GM21786 (cell line): ENCODE measurements at regions not wholly inside any gene's neighbourhood (a gene's known extent, or its start where the extent isn't known, plus 50 kb on each side); places are given as distances from the start of the nearest gene placed in this dataset.

Experiments
- ATAC-seq: cut with Tn5 transposase; IDR thresholded peaks from one replicate; pipeline ENCODE4 v1.9.1; 2021; ENCODE audit not compliant: unreplicated experiment

DNA sequence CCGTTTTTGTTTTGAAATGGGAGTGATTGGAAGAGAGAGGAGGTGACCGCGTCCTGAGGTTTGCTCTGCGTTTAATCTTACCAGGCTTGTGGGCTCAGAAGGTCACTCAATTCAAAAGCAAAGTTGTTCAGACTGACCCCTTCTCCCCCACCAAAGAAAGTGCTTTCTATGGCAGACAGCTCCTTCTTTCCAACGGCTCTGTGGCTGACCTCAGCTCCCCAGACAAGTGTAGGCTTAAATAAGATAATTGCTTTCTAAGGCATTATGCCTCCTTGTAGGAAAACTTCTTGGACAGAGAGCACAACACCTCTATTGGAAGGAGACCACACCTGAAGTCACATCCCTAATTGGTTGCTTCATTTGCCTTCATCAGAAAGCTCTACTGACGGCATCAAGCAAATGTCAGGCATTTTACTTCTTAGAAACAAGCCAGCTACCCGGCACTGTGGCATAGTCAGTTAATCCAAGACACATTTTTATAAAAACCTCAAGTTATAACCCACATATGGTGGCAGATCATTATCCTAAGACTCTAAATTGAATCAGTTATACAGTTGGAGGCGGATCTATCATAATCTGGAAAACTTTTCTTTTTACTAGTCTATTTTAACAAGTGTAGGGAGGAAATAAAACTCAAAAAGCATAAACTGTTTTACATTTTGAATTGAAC, 94.9 kb downstream of the TMEM174 start:
- no peak for ATAC-seq

GRCh38 chr5:73266925-73267765, 94.2 kb downstream of the TMEM174 start:
- ATAC-seq: no peak

DNA sequence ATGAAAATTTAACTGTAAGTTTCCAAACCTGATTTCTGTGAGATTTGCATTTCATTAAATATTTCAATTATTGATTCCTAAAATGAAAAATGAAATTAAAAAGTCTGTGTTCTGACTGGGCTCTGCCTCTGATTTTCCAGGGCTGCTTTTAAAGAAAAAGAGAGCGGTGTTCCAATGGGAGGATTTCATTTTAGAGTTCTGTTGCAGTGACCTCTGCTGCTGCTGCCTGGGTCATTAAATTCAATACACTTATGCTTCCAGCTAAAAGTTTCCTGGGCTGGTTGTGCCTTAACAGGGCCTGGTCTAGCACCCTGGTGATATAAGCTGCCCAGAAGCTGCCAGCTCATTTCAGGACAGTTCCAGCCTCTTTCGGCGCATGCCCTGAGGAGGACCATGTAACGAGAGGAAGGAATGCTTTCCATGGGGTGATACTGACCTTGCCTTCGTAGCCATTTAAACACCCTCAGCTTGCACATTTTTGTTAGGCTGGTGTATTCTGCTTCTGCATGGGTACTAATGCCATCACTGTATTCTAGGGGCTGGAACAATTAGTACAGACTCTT, 93.3 kb downstream of the TMEM174 start:
- ATAC-seq: no peak

GRCh38 chr5:73265641-73266040, 92.6 kb downstream of the TMEM174 start:
- ATAC-seq: no peak

GRCh38 chr5:73264631-73265030, 91.6 kb downstream of the TMEM174 start:
- ATAC-seq: no peak

DNA sequence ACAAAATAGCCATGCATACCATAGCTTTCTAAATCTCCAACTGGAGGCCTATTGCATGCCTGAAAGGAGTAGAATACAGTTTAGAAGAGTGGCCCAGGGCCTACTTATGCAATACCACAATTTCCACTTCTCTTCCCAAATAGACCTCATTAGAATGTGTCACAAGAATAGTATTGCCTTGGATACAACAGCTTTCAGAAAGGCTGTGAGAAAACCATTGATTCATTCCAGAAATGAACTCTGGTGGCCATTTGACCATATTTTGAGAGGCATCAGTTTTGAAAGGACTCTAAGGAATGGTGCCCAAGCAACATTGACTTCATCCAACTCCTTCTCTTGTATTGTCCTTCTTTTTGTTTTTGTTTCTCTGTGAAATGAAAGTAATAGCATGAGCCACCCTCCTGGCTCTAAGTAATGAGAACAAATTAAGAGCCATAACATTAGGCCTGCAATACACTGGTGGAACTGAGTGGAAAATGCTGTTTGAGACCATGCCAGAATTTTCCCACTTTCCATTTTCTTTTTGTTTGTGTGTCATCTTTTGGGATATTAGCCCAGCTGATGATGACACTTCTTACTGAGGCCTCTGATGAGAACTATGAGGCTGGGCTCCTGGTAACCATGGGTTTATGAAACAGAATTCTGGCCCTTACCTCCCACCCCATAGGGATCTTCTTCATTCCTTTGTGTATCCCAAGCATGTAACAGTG, 90.2 kb downstream of the TMEM174 start:
- no peak for ATAC-seq

GRCh38 chr5:73256862-73257261, 83.9 kb downstream of the TMEM174 start:
- ATAC-seq: no peak

- no peak for ATAC-seq
Observed at GRCh38 chr5:73256462-73256861, 83.5 kb downstream of the TMEM174 start.

GRCh38 chr5:73256012-73256411, 83.0 kb downstream of the TMEM174 start:
- no peak for ATAC-seq

DNA sequence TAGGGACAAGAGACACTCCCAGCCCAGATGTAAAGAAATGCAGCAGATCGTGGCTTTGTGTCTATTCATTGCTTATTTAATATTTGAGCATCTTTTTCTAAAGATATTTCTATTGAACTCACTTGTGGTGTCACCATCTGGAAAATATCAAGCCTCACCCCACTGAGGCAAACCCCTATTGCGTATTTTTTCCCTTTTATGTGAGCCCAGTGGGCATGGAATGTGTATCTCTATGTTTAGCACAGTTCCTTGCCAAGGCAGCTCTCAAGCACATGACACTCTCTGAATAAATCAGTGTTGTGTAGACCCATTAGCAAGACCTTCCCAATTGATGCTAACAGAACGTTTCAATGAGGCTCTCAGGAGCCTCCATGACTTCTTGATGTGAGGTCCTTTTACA, 81.6 kb downstream of the TMEM174 start:
- ATAC-seq: no peak

DNA sequence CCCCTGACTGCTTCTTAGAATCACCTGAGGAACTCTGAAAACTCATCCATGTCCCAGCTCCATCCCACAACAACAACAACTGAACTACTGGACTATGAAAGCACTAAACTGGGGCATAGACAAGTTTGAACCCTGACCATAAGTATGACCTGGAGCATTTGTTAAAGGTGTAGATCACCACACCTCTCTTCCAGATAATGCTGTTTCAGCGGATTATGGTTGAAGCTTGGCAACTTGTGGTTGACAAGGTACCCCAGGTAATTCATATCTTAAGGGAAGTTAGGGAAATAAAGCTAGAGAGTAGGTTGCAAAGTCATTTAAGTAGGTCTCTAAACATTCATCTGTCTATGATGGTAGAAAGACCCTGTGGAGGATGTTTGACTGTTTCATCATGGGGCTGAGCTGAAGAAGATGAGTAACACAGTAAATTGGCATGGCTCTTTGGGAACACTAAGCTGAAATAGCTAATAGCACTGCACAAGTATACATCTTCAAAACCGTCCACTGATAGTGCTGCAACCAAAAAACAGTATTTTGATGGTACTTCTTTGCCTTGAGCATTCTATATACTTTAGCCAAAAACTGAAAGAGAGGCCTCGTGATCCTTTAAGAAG, 80.2 kb downstream of the TMEM174 start:
- no peak for ATAC-seq

- no peak for ATAC-seq
Observed at GRCh38 chr5:73250645-73251044, 77.7 kb downstream of the TMEM174 start.

GRCh38 chr5:73242735-73243134, 69.7 kb downstream of the TMEM174 start:
- no peak for ATAC-seq

DNA sequence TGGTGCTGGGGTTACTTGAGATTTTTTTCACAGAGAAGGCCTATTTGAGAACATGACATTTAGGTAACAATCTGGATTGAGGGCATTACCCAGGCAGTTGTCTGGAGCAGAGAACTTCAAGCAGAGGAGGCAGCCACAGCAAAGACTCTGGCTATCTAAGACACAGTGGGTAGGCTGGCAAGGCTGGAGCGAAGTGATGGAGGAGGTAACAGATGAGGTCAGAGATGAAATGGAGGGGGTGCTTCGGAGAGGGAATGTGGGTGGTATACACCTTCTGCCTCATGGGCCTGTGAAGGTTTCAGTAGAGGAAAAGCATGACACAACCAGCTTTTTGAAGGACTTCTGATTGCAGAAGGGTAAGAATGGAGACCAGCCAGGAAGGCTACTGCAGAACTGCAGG, 65.9 kb downstream of the TMEM174 start:
- ATAC-seq: no peak

DNA sequence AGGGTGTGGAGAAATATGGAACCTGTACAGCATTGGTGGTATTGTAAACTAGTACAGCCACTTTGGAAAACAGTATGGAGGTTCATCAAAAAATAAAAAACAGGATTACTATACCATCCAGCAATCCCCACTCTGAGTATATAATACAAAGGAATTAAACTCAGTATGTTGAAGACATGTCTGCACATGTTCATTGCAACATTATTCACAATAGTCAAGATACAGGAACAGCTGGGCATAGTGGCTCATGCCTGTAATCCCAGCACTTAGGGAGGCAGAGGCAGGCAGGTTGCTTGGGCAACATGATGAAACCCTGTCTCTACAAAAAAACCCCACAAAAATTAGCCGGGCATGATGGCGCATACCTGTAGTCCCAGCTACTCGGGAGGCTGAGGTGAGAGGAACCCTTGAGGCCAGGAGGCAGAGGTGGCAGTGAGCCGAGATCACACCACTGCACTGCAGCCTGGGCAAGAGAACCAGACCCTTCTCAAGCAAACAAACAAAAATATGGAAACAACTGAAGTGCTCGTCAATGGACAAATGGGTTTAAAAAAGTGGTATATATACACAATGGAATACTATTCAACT, 63.6 kb downstream of the TMEM174 start:
- no peak for ATAC-seq

DNA sequence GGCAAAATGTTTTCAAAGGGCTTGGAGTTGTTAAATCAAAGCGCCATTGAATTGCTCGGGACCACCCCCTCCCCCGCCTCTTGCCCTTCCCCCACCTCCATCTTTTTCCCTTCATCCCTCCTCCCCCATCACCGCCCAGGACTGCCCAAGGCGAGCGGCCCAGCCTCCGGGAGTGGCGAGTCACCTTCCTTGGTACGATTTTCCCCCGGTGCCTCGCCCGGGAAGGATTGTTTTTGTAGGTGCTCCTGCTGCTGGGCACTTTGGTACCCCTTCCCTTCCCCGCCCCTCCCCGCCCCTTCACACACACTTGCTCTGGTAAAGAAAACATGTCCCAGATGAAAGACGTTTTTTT, 61.2 kb downstream of the TMEM174 start:
- no peak for ATAC-seq

DNA sequence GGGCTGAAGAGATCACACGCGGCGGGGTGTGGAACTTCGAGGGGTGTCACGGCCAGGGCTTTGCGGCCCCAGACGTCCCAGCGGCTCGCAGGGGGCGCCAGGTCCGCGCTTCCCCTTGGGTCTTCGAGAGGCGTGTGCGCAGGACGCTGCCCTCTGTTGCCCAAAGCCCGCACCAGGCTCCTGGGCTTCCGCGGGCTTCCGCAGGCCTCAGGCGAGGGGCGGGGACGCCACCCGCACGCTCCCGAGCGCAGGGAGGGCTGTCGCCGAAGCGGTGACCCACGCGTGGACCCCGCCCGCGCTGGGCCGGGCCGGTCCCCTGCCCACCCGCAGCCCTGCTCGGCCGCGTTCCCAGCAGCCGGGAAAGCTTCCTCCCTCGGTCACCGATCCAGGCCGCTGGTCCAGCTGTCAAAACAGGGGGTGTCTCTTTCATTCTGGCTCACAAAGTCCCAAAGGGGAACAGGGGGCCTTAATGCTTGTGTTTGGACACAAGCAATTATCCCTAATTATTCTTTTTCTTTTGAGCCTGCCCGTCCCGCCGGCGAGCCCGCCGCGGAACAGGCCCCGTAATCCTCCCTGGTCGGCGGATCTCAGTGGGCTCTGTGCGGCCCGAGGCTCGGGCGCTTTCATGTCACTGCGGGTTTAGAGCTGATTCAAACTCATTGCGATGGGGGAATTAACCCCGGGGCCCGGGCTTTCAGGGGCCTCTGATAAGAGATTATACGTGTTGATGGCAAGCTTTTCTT, 60.6 kb downstream of the TMEM174 start:
- ATAC-seq: no peak

DNA sequence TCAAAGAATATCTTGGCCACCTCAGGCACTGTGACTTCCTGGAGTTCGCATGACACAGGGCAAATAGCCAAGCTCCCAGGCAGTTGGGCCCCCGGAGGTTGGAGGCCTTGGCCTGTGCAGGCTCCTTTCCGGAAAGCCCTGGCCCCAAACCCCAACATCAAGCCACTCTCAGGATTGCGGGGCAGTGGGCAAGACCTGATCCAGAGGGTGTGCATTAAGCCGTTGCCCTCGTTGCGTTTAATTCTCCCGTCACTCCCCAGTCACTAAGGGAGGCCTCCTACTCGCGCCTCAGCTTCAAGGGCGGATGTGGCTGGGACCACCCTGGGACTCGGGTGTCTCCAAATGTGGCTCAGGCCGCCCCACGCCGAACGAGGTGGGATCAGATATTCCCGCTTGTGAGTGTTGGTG, 60.1 kb downstream of the TMEM174 start:
- ATAC-seq: no peak

- no peak for ATAC-seq
Observed at GRCh38 chr5:73232266-73233041, 59.5 kb downstream of the TMEM174 start.
